ENCODE measurements at regions not wholly inside any gene's neighbourhood (a gene's known extent, or its start where the extent isn't known, plus 50 kb on each side); places are given as distances from the start of the nearest gene placed in this dataset.
"Not testable (repeated sequence)": the region's sequence is repeated elsewhere in the genome, so short reads cannot be mapped to it uniquely, and the experiment has no call there.

- DNase-seq (ENCODE audit: low spot score), result not testable (repeated sequence)
Observed at GRCh38 chr9:39674437-39675210, 319.2 kb downstream of the SPATA31A1 start.

GRCh38 chr9:39675211-39675553 lies 319.7 kb downstream of the SPATA31A1 start:
- not testable (repeated sequence) for DNase-seq (ENCODE audit: low spot score)

GRCh38 chr9:39678534-39679263 lies 323.2 kb downstream of the SPATA31A1 start:
- DNase-seq (ENCODE audit: low spot score), result not testable (repeated sequence)

- not testable (repeated sequence) for DNase-seq (ENCODE audit: low spot score)
Observed at GRCh38 chr9:39680694-39681401, 325.4 kb downstream of the SPATA31A1 start.

- DNase-seq (ENCODE audit: low spot score), result not testable (repeated sequence)
Observed at GRCh38 chr9:39728862-39729261, 373.4 kb downstream of the SPATA31A1 start.

- DNase-seq (ENCODE audit: low spot score), result not testable (repeated sequence)
Observed at GRCh38 chr9:39744898-39745297, 389.4 kb downstream of the SPATA31A1 start.

GRCh38 chr9:39775570-39775969 lies 420.1 kb downstream of the SPATA31A1 start:
- not testable (repeated sequence) for DNase-seq (ENCODE audit: low spot score)

- not testable (repeated sequence) for DNase-seq (ENCODE audit: low spot score)
Observed at GRCh38 chr9:39791356-39791755, 435.9 kb downstream of the SPATA31A1 start.

GRCh38 chr9:39797935-39798334 lies 442.5 kb downstream of the SPATA31A1 start:
- DNase-seq (ENCODE audit: low spot score), result not testable (repeated sequence)

- not testable (repeated sequence) for DNase-seq (ENCODE audit: low spot score)
Observed at GRCh38 chr9:39799252-39799651, 443.8 kb downstream of the SPATA31A1 start.

GRCh38 chr9:39802561-39802960 lies 447.1 kb downstream of the SPATA31A1 start:
- DNase-seq (ENCODE audit: low spot score), result not testable (repeated sequence)

GRCh38 chr9:39809401-39810226 lies 454.1 kb downstream of the SPATA31A1 start:
- DNase-seq (ENCODE audit: low spot score), result not testable (repeated sequence)

GRCh38 chr9:39810401-39810800 lies 454.9 kb downstream of the SPATA31A1 start:
- DNase-seq (ENCODE audit: low spot score), result not testable (repeated sequence)

GRCh38 chr9:39811615-39812014 lies 456.1 kb downstream of the SPATA31A1 start:
- not testable (repeated sequence) for DNase-seq (ENCODE audit: low spot score)

GRCh38 chr9:39828457-39828856 lies 473.0 kb downstream of the SPATA31A1 start:
- not testable (repeated sequence) for DNase-seq (ENCODE audit: low spot score)
